Neural cell (in vitro differentiated cells): ENCODE measurements at regions not wholly inside any gene's neighbourhood (a gene's known extent, or its start where the extent isn't known, plus 50 kb on each side); places are given as distances from the start of the nearest gene placed in this dataset.

Experiments
- EZH2 ChIP-seq: fragments of 200-600, 300-800 bp; shearing (Covaris generic), sonication (generic); IDR thresholded peaks from 2 replicates; pipeline ENCODE4 v1.6.1; 2014; ENCODE audit warnings: antibody characterized with exemption, low read length, borderline replicate concordance, mild to moderate bottlenecking; ENCODE audit not compliant: insufficient read depth, poor library complexity, severe bottlenecking
- POLR2AphosphoS5 ChIP-seq: IDR thresholded peaks from 2 replicates; pipeline ENCODE4 v1.6.1; 2012

DNA sequence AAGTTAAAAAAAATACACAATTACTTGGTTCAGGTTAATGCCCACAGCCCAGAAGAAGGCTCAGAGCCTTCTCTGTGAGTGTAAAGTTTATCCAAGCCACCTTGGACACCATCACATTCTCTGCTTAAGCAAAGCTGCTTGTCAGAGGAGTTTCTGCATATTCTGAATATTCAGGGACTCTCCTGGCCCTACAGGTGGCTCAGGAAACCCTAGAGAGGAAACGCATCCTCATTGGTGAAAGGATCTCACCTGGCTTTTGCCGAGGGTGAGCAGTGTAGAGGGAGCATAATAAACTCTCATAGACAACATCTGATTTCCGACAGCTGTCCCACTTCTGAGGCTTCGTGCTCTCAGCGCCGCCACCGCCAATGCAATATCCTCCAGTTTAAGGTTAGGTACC lies 239.9 kb upstream of the TSHZ3 start:
- TF ChIP-seq POLR2AphosphoS5 = no peak
- TF ChIP-seq EZH2 = no peak
